PC-3 (cell line): ENCODE measurements at regions not wholly inside any gene's neighbourhood (a gene's known extent, or its start where the extent isn't known, plus 50 kb on each side); places are given as distances from the start of the nearest gene placed in this dataset.

ENCODE experiments used
- EZH2 ChIP-seq: fragments of 300-600 bp; sonication (generic); IDR thresholded peaks from one replicate; pipeline ENCODE4 v1.6.1; 2017; ENCODE audit warnings: antibody characterized with exemption, mild to moderate bottlenecking, low read length; ENCODE audit not compliant: unreplicated experiment
- TF ChIP-seq, protein P1 (sequence below): fragments of 300-600 bp; sonication (generic); conservative IDR thresholded peaks from 2 replicates; pipeline ENCODE4 v1.5.1; 2017; ENCODE audit warnings: antibody characterized with exemption, low read depth, mild to moderate bottlenecking, low read length

- TF ChIP-seq, protein P1, sequence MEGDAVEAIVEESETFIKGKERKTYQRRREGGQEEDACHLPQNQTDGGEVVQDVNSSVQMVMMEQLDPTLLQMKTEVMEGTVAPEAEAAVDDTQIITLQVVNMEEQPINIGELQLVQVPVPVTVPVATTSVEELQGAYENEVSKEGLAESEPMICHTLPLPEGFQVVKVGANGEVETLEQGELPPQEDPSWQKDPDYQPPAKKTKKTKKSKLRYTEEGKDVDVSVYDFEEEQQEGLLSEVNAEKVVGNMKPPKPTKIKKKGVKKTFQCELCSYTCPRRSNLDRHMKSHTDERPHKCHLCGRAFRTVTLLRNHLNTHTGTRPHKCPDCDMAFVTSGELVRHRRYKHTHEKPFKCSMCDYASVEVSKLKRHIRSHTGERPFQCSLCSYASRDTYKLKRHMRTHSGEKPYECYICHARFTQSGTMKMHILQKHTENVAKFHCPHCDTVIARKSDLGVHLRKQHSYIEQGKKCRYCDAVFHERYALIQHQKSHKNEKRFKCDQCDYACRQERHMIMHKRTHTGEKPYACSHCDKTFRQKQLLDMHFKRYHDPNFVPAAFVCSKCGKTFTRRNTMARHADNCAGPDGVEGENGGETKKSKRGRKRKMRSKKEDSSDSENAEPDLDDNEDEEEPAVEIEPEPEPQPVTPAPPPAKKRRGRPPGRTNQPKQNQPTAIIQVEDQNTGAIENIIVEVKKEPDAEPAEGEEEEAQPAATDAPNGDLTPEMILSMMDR, result no peak
- TF ChIP-seq EZH2, result no peak
Observed at GRCh38 chr10:8576911-8577310, 522.4 kb downstream of the GATA3 start.
